Uterus (tissue), 2 donors: ENCODE measurements at regions not wholly inside any gene's neighbourhood (a gene's known extent, or its start where the extent isn't known, plus 50 kb on each side); places are given as distances from the start of the nearest gene placed in this dataset.

Source experiments
- CTCF ChIP-seq, 4 experiments: fragments of 200-600 bp in 2 of 4; fragments of 450-650 bp in 2 of 4; sonication (generic) in 2 of 4; IDR thresholded peaks; one replicate each; pipeline ENCODE4 v1.5.1; 2016 to 2019; ENCODE audit warnings: antibody characterized with exemption in 4 of 4, mild to moderate bottlenecking in 2 of 4, moderate library complexity in 1 of 4
- POLR2A ChIP-seq, 2 donors: fragments of 450-650 bp; IDR thresholded peaks; one replicate each; pipeline ENCODE4 v1.6.1; 2016; ENCODE audit warnings: antibody characterized with exemption in 2 of 2, mild to moderate bottlenecking in 1 of 2, moderate library complexity in 1 of 2

- TF ChIP-seq CTCF (IDR thresholded peaks at IDR 0.05) (no peak), POLR2A (IDR thresholded peaks at IDR 0.05) (no peak)
Measured at GRCh38 chr12:125604976-125605375, 539.7 kb downstream of the AACS start.
